ENCODE measurements at regions not wholly inside any gene's neighbourhood (a gene's known extent, or its start where the extent isn't known, plus 50 kb on each side); places are given as distances from the start of the nearest gene placed in this dataset.

DNA sequence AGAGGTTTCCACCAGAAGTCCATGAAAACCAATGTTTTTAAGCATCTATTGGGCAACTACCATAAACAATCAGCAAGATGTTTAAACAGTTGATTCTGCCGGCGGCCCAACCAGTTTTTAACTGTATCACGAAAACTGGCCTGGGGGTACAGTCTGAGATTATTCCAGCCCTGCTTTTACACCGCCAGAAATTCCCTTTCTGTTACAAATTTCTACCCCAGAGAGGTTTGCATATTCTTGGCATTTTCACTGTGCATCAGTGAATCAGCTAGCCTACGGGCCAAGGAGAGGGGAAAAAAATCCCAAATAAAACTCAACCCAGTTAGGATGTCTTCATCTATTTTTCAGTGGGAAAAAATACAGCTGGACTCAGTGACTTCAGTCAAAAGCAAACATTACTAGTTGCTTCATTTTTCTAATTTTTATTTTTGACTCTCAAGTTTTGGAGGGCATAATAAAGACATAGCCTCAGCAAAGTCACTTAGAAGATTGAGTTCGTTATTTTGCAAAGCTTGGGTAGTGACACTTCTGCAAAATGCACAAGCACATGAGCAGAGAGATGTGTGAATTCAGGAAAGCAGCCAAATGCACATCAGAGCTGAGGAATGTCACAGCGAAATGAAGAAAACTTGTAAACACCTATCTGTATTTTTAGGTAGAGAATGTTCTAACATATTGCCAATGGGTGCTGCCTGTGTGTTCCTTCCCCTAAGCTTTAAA is 167.8 kb upstream of the GK2 start:
- H3K4me2 ChIP-seq (ENCODE audit: control insufficient read depth, insufficient read depth): no peak overlapping the region
- no peak for FAIRE-seq
- ChIA-PET RAD21 (ENCODE audit: unreplicated experiment) (interaction anchor here (0.7 to 3.2 kb wide), 5 partner anchors 399 to 624 kb away, joined by 3 to 22 read pairs (median 4); no protein-coding TSS in a partner anchor), POLR2A (no interaction called here), CTCF (interaction anchor here (0.6 to 5.6 kb wide), 11 partner anchors 10 to 625 kb away, joined by 3 to 48 read pairs (median 3); no protein-coding TSS in a partner anchor), SMC1A (ENCODE audit: uncharacterized antibody, unreplicated experiment) (interaction anchor here (0.8 to 3.2 kb wide), 8 partner anchors 23 to 624 kb away, joined by 3 to 23 read pairs (median 6); no protein-coding TSS in a partner anchor)
- TF ChIP-seq ZBED1 (IDR thresholded peaks at IDR 0.05; ENCODE audit: borderline replicate concordance): no peak
- no peak for TF ChIP-seq MTA2 (IDR thresholded peaks at IDR 0.05; ENCODE audit: low read depth)
- no peak for TF ChIP-seq JUND (IDR thresholded peaks at IDR 0.05; ENCODE audit: low read depth, low read length)
- TF ChIP-seq, protein P1, sequence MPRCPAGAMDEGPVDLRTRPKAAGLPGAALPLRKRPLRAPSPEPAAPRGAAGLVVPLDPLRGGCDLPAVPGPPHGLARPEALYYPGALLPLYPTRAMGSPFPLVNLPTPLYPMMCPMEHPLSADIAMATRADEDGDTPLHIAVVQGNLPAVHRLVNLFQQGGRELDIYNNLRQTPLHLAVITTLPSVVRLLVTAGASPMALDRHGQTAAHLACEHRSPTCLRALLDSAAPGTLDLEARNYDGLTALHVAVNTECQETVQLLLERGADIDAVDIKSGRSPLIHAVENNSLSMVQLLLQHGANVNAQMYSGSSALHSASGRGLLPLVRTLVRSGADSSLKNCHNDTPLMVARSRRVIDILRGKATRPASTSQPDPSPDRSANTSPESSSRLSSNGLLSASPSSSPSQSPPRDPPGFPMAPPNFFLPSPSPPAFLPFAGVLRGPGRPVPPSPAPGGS (IDR thresholded peaks at IDR 0.05; ENCODE audit: borderline replicate concordance, insufficient read depth, low read depth, low read length, poor library complexity, severe bottlenecking): no peak
- TF ChIP-seq, protein P2, sequence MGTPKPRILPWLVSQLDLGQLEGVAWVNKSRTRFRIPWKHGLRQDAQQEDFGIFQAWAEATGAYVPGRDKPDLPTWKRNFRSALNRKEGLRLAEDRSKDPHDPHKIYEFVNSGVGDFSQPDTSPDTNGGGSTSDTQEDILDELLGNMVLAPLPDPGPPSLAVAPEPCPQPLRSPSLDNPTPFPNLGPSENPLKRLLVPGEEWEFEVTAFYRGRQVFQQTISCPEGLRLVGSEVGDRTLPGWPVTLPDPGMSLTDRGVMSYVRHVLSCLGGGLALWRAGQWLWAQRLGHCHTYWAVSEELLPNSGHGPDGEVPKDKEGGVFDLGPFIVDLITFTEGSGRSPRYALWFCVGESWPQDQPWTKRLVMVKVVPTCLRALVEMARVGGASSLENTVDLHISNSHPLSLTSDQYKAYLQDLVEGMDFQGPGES (IDR thresholded peaks at IDR 0.05): no peak
- TF ChIP-seq WRNIP1 (IDR thresholded peaks at IDR 0.05; ENCODE audit: borderline replicate concordance, low read depth, low read length): no peak
- TF ChIP-seq BCL11A (IDR thresholded peaks at IDR 0.05; ENCODE audit: low read depth, low read length): no peak
- TF ChIP-seq NBN (IDR thresholded peaks at IDR 0.05): no peak
- no peak for TF ChIP-seq CBX3 (IDR thresholded peaks at IDR 0.05; ENCODE audit: borderline replicate concordance, low read depth)
- no peak for TF ChIP-seq POLR2AphosphoS5 (IDR thresholded peaks at IDR 0.05; ENCODE audit: low read length)
- TF ChIP-seq STAT3 (IDR thresholded peaks at IDR 0.05; ENCODE audit: low read depth, low read length): no peak
- TF ChIP-seq, protein P3, sequence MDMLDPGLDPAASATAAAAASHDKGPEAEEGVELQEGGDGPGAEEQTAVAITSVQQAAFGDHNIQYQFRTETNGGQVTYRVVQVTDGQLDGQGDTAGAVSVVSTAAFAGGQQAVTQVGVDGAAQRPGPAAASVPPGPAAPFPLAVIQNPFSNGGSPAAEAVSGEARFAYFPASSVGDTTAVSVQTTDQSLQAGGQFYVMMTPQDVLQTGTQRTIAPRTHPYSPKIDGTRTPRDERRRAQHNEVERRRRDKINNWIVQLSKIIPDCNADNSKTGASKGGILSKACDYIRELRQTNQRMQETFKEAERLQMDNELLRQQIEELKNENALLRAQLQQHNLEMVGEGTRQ (IDR thresholded peaks at IDR 0.05; ENCODE audit: borderline replicate concordance, low read depth, low read length): no peak
- in situ Hi-C loops (cut with MboI): loop anchor here (10.0 kb wide), 1 partner anchor 621 kb away; no protein-coding TSS in a partner anchor
- no peak overlapping the region for H3K9ac ChIP-seq (ENCODE audit: control insufficient read depth, insufficient read depth, low read length)
- intact Hi-C loops (cut with micrococcal nuclease; ENCODE audit: unreplicated experiment): loop anchor here (1.0 to 10.0 kb wide), 3 partner anchors 331 to 624 kb away; no protein-coding TSS in a partner anchor
- no peaks in the 10 kb centered on the region for H3K27me3 ChIP-seq (replicated peaks in 1 of 2; ENCODE audit: control insufficient read depth in 2 of 2, insufficient read depth in 2 of 2, low read length in 1 of 2)
- H2AFZ ChIP-seq (ENCODE audit: control insufficient read depth, low read depth, low read length): no peak overlapping the region
- H3K9me3 ChIP-seq (replicated peaks; ENCODE audit: control insufficient read depth, insufficient read depth, low read length): no peaks in the 10 kb centered on the region
- no peak overlapping the region for H3K27ac ChIP-seq (ENCODE audit: control insufficient read depth, insufficient read depth)
- no peaks in the 10 kb centered on the region for H4K20me1 ChIP-seq (ENCODE audit: control insufficient read depth, insufficient read depth)
- no peaks in the 10 kb centered on the region for H3K4me1 ChIP-seq (ENCODE audit: control insufficient read depth, insufficient read depth, low read length)
- H3K36me3 ChIP-seq (ENCODE audit: control insufficient read depth in 2 of 2, insufficient read depth in 2 of 2, low read length in 1 of 2): no peaks in the 10 kb centered on the region
- DNase-seq (ENCODE audit: low read depth, low spot score): no peak
- ATAC-seq: no peak
- no peak overlapping the region for H3K4me3 ChIP-seq
- 48% methylated on average over 7 of the region's 7 CpGs for WGBS (ENCODE audit: insufficient coverage, insufficient replicate concordance, low lambda C conversion rate, missing lambda C conversion rate)
- H3K79me2 ChIP-seq (ENCODE audit: control insufficient read depth, insufficient read depth, low read length): no peaks in the 10 kb centered on the region
- BruUV-seq (replicated peaks): no TSS peak
